M059J (cell line): ENCODE measurements at regions not wholly inside any gene's neighbourhood (a gene's known extent, or its start where the extent isn't known, plus 50 kb on each side); places are given as distances from the start of the nearest gene placed in this dataset.
"Not testable (repeated sequence)": the region's sequence is repeated elsewhere in the genome, so short reads cannot be mapped to it uniquely, and the experiment has no call there.

Experiments
- DNase-seq: peaks from one replicate; pipeline ENCODE4 v3.0.0-alpha.2; 2012; ENCODE audit warnings: low read depth

GRCh38 chr6:21334651-21335050 lies 258.9 kb upstream of the SOX4 start:
- DNase-seq = no peak

- DNase-seq = no peak
Measured at GRCh38 chr6:21335591-21335990, 258.0 kb upstream of the SOX4 start.

GRCh38 chr6:21337263-21337662 lies 256.3 kb upstream of the SOX4 start:
- DNase-seq = no peak

GRCh38 chr6:21340573-21340972 lies 253.0 kb upstream of the SOX4 start:
- peak; percentile 31 for DNase-seq

GRCh38 chr6:21341910-21342309 lies 251.6 kb upstream of the SOX4 start:
- DNase-seq = no peak

- DNase-seq = no peak
Measured at GRCh38 chr6:21342501-21342900, 251.1 kb upstream of the SOX4 start.

GRCh38 chr6:21345704-21346103 lies 247.8 kb upstream of the SOX4 start:
- not testable (repeated sequence) for DNase-seq

GRCh38 chr6:21348146-21348503 lies 245.4 kb upstream of the SOX4 start:
- DNase-seq = no peak

GRCh38 chr6:21348504-21349195 lies 244.9 kb upstream of the SOX4 start:
- peak; percentile 96 for DNase-seq

GRCh38 chr6:21349834-21350233 lies 243.7 kb upstream of the SOX4 start:
- no peak for DNase-seq

- DNase-seq = no peak
Measured at GRCh38 chr6:21350926-21351325, 242.6 kb upstream of the SOX4 start.

GRCh38 chr6:21352131-21352530 lies 241.4 kb upstream of the SOX4 start:
- no peak for DNase-seq

- no peak for DNase-seq
Measured at GRCh38 chr6:21354805-21355238, 238.7 kb upstream of the SOX4 start.

GRCh38 chr6:21355638-21356037 lies 237.9 kb upstream of the SOX4 start:
- DNase-seq = no peak

- no peak for DNase-seq
Measured at GRCh38 chr6:21357262-21357661, 236.3 kb upstream of the SOX4 start.

- DNase-seq = no peak
Measured at GRCh38 chr6:21359926-21360325, 233.6 kb upstream of the SOX4 start.

- DNase-seq = no peak
Measured at GRCh38 chr6:21360336-21360735, 233.2 kb upstream of the SOX4 start.

- no peak for DNase-seq
Measured at GRCh38 chr6:21367148-21367547, 226.4 kb upstream of the SOX4 start.

- no peak for DNase-seq
Measured at GRCh38 chr6:21367649-21368154, 225.8 kb upstream of the SOX4 start.

GRCh38 chr6:21371061-21371460 lies 222.5 kb upstream of the SOX4 start:
- no peak for DNase-seq

- DNase-seq = peak; percentile 11
Measured at GRCh38 chr6:21371676-21372171, 221.8 kb upstream of the SOX4 start.

GRCh38 chr6:21375151-21376116 lies 218.1 kb upstream of the SOX4 start:
- DNase-seq = no peak

GRCh38 chr6:21377356-21377755 lies 216.2 kb upstream of the SOX4 start:
- peak; percentile 50 for DNase-seq
